NCI-H2196 treated with DMSO at 0.1 percent for 48 hours (cell line): ENCODE measurements at regions not wholly inside any gene's neighbourhood (a gene's known extent, or its start where the extent isn't known, plus 50 kb on each side); places are given as distances from the start of the nearest gene placed in this dataset.

Experiments used
- DNase-seq: peaks from one replicate; lab custom pipeline; 2025; ENCODE audit not compliant: unreplicated experiment; lab: John Stamatoyannopoulos, UW

GRCh38 chr2:161097157-161097556 is 63.1 kb upstream of the TANK start:
- no peak for DNase-seq

- DNase-seq = no peak
Observed at GRCh38 chr2:161100211-161100895, 59.9 kb upstream of the TANK start.

GRCh38 chr2:161101406-161101805 is 58.8 kb upstream of the TANK start:
- no peak for DNase-seq

GRCh38 chr2:161102770-161103450 is 57.3 kb upstream of the TANK start:
- no peak for DNase-seq

GRCh38 chr2:161103451-161103831 is 56.8 kb upstream of the TANK start:
- DNase-seq = no peak

- no peak for DNase-seq
Observed at GRCh38 chr2:161104054-161104553, 56.1 kb upstream of the TANK start.

- DNase-seq = no peak
Observed at GRCh38 chr2:161107265-161107664, 53.0 kb upstream of the TANK start.
